HG03097 (cell line): ENCODE measurements at regions not wholly inside any gene's neighbourhood (a gene's known extent, or its start where the extent isn't known, plus 50 kb on each side); places are given as distances from the start of the nearest gene placed in this dataset.
"Not testable (repeated sequence)": the region's sequence is repeated elsewhere in the genome, so short reads cannot be mapped to it uniquely, and the experiment has no call there.

Experiments
- ATAC-seq: cut with Tn5 transposase; IDR thresholded peaks from one replicate; pipeline ENCODE4 v1.9.1; 2021; ENCODE audit not compliant: unreplicated experiment, low FRiP score

DNA sequence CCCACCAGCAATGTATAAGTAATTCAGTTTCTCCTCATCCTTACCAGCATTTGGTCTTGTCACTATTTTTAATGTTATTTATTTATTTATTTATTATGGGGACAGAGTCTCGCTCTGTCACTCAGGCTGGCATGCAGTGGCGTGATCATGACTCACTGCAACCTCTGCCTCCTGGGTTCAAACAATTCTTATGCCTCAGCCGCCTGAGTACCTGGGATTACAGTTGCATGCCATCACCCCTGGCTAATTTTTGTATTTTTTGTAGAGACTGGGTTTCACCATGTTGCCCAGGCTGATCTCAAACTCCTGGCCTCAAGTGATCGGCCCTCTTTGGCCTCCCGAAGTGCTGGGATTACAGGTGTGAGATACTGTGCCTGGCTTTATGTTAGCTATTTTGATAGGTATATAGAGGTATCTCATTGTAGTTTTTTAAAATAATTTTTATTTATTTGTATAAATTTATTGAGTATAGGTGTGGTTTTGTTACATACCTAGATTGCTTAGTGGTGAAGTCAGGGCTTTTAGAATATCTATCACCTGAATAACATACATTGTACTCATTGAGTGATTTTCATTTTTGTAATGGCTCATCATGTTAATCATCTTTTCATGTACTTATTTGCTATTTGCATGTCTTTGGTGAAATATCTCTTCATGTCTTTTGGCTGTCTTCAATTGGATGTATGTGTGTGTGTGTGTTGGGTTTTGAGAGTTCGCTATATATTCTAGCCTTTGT, 53.3 kb downstream of the TANC2 start:
- no peak for ATAC-seq

DNA sequence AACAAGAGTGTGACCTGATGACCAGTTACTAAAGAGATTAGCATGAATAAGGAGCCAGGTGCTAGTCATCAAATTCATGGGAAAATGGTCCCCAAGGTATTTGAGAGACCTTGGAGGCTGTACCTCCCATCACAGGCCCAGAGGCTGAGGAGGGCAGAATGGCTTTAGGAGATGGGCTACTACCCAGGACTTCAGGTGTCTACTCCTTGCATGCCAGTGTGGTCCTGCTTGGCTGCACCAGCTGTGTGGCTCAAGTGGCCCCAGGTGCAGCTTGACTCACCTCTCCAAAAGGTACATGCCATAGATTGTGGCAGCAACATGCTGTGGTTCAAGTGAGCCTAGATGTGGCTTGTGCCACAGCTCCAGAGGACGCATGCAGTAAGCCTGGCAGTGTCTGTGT, 56.5 kb downstream of the TANC2 start:
- no peak for ATAC-seq

DNA sequence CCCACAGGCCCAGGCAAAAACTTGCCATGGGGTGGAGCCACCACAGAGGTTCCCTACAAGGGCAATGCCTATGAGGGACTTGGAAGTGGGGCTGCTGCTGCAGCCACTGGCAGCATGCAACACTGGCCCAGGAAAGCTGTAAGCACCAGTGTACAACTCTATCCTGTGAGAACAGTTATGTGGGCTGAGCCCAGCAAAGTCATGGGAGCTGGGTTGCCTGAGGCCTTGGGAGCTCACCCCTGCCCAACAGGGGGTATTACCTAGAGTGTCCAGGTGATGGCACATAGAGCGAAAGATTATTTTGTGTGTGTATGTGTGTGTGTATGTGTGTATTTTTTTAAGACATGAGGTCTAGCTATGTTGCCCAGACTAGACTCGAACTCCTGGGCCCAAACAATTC, 57.0 kb downstream of the TANC2 start:
- ATAC-seq = no peak

- ATAC-seq = no peak
Measured at GRCh38 chr17:63024201-63024600, 58.2 kb downstream of the TANC2 start.

DNA sequence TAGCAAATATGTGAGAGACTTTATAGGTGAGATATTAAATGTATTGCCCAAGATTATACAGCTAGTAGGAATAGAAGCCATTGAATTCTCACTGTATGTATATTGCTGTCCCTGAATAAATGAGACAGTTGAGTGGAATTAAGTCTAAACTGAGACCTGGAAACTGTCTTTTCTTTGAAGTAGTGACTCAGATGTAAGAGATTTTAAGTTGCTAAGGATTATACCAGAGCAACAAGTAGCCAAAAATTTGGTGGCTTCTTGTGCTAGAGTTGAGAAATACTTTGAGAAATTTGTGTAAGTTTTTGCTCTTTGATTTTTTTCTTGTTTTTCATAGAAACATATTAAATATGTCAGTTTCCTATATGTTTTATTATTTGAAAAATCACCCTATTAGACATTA, 58.7 kb downstream of the TANC2 start:
- ATAC-seq = no peak

DNA sequence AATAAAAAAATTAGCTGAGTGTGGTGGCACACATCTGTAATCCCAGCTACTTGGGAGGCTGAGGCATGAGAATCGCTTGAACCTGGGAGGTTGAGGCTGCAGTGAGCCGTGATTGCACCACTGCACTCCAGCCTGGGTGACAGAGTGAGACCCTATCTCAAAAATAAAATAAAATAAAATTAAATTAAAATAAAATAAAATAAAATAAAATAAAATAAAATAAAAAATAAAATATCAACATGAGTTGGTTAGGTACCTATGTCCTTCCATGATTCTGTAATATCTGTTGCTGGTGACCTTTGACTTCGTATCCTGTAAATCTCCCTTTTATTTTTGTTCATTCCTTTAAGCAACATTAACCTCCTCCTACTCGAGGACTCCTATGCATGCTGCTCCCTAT, 59.6 kb downstream of the TANC2 start:
- ATAC-seq = not testable (repeated sequence)

- ATAC-seq = no peak
Measured at GRCh38 chr17:63029541-63029940, 63.5 kb downstream of the TANC2 start.

DNA sequence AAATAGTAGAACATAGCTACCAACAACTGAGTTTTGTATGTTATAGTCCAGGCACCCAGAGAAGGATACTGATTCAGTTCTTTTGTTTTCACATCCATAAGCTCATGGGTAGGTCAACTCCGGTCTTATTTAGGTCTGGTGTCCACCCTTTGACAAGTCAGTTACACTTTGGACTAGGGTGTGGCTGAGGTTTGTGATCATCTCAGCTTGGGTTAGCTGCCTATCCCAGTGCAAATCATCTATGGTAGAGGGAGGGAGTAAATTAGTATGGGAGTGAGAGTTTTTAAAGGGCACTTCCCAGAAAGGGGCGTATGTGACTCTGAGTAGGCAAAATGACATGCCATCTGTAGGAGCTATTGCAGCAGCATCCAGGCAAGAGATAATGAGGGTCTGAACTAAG, 66.1 kb downstream of the TANC2 start:
- no peak for ATAC-seq

GRCh38 chr17:63033142-63033541, 67.1 kb downstream of the TANC2 start:
- no peak for ATAC-seq

DNA sequence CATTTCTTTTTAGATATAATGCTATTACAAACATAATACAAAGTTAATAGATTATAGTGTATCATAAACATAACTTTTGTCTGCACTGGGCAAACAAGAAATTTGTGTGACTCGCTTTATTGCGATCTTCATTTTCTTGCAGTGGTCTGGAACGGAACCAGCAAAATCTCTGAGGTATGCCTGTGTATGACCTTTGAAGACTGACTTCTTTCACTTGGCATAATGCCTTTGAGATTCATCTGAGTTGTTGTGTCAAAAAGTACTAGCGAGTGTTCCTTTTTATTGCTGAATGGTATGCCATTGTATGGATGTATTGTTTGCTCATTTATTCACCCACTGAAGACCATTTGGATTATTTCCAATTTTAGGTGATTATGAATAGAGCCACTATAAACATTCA, 69.2 kb downstream of the TANC2 start:
- ATAC-seq = no peak

- no peak for ATAC-seq
Measured at GRCh38 chr17:63035695-63036094, 69.7 kb downstream of the TANC2 start.

GRCh38 chr17:63039342-63039741, 73.3 kb downstream of the TANC2 start:
- no peak for ATAC-seq

GRCh38 chr17:63039899-63040602, 74.0 kb downstream of the TANC2 start:
- ATAC-seq = no peak

GRCh38 chr17:63040816-63041215, 74.8 kb downstream of the TANC2 start:
- ATAC-seq = no peak

GRCh38 chr17:63041251-63041650, 75.2 kb downstream of the TANC2 start:
- ATAC-seq = no peak

- ATAC-seq = no peak
Measured at GRCh38 chr17:63041722-63042121, 75.7 kb downstream of the TANC2 start.

GRCh38 chr17:63042256-63042812, 76.3 kb downstream of the TANC2 start:
- ATAC-seq = no peak

DNA sequence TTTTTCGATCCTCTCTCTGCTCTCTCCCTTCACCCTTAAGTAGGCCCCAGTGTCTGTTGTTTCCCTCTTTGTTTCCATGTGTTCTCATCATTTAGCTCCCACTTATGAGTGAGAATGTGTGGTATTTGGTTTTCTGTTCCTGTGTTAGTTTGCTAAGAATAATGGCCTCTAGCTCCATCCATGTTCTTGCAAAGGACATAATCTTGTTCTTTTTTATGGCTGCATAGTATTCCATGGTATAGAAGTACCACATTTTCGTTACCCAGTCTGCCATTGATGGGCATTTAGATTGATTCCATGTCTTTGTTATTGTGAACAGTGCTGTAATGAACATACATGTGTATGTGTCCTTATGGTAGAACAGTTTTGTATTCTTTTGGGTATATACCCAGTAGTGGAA, 91.5 kb downstream of the TANC2 start:
- not testable (repeated sequence) for ATAC-seq

- no peak for ATAC-seq
Measured at GRCh38 chr17:63066158-63066813, 100.3 kb downstream of the TANC2 start.

GRCh38 chr17:63069245-63069644, 103.2 kb downstream of the TANC2 start:
- no peak for ATAC-seq

GRCh38 chr17:63070031-63070430, 104.0 kb downstream of the TANC2 start:
- no peak for ATAC-seq
